IMR-90 (cell line): ENCODE measurements at regions not wholly inside any gene's neighbourhood (a gene's known extent, or its start where the extent isn't known, plus 50 kb on each side); places are given as distances from the start of the nearest gene placed in this dataset.
A peak's percentile ranks its signal among the peaks of the same experiment; 100 is the strongest.

Source experiments
- ATAC-seq: fragments of 200-7000 bp; cut with Tn5 transposase; 2 replicates; pipeline ENCODE4 v1.9.1; 2020; ENCODE audit warnings: low read depth, mild to moderate bottlenecking, moderate library complexity
- BruUV-seq: library from RNA; stranded (reverse); fragments of 400-500 nt; replicated peaks from 2 replicates; lab custom pipeline; 2021; lab: Mats Ljungman, UMichigan
- CTCF ChIA-PET: fragments of 300-600 bp; formaldehyde crosslinking; extraction: SDS; loops from one replicate; lab custom pipeline; 2021; ENCODE audit warnings: antibody characterized with exemption; lab: Yijun Ruan, JAX
- POLR2A ChIA-PET: fragments of 300-600 bp; sonication (Branson Sonifier 250); formaldehyde crosslinking; loops from one replicate; lab custom pipeline; 2022; ENCODE audit warnings: antibody characterized with exemption; ENCODE audit not compliant: unreplicated experiment; lab: Charles Lee
- DNase-seq: peaks from one replicate; pipeline ENCODE4 v3.0.0; 2013
- H2AFZ ChIP-seq: replicated peaks from 2 replicates; pipeline ENCODE3; 2013; ENCODE audit warnings: low read length, mild to moderate bottlenecking; ENCODE audit not compliant: poor library complexity
- H2AK5ac ChIP-seq: 2 replicates; pipeline ENCODE4 v1.6.1; 2013; ENCODE audit warnings: low read depth, low read length, inconsistent platforms
- H2AK9ac ChIP-seq: replicated peaks from 2 replicates; pipeline ENCODE3; 2013; ENCODE audit warnings: mild to moderate bottlenecking, low read depth, low read length, moderate library complexity; ENCODE audit not compliant: poor library complexity
- H2BK120ac ChIP-seq: 2 replicates; pipeline ENCODE4 v1.6.1; 2013; ENCODE audit warnings: low read depth, low read length, inconsistent platforms
- H2BK15ac ChIP-seq: 3 replicates; pipeline ENCODE4 v1.6.1; 2013; ENCODE audit warnings: low read depth, low read length, inconsistent platforms
- H2BK20ac ChIP-seq: 2 replicates; pipeline ENCODE4 v1.6.1; 2013; ENCODE audit warnings: low read depth, mild to moderate bottlenecking, inconsistent platforms, low read length, moderate library complexity
- H2BK5ac ChIP-seq: 2 replicates; pipeline ENCODE4 v1.6.1; 2013; ENCODE audit warnings: mild to moderate bottlenecking, low read depth, low read length, inconsistent platforms; ENCODE audit not compliant: poor library complexity, severe bottlenecking
- H3K14ac ChIP-seq: replicated peaks from 2 replicates; pipeline ENCODE4 v1.6.1; 2013; ENCODE audit warnings: low read depth, low read length, inconsistent platforms
- H3K18ac ChIP-seq: 2 replicates; pipeline ENCODE4 v1.6.1; 2013; ENCODE audit warnings: low read depth, low read length, control low read depth
- H3K23ac ChIP-seq: 2 replicates; pipeline ENCODE4 v1.6.1; 2013; ENCODE audit warnings: low read depth, low read length, inconsistent platforms
- H3K27ac ChIP-seq: 2 replicates; pipeline ENCODE4 v1.5.1; 2013; ENCODE audit warnings: mild to moderate bottlenecking, control low read depth, low read length; ENCODE audit not compliant: insufficient read depth
- H3K27me3 ChIP-seq: 2 replicates; pipeline ENCODE4 v1.6.1; 2013; ENCODE audit warnings: low read length; ENCODE audit not compliant: control insufficient read depth, insufficient read depth
- H3K36me3 ChIP-seq: 2 replicates; pipeline ENCODE4 v1.6.1; 2013; ENCODE audit warnings: low read length, mixed read lengths; ENCODE audit not compliant: control insufficient read depth, insufficient read depth
- H3K4ac ChIP-seq: 2 replicates; pipeline ENCODE4 v1.6.1; 2013; ENCODE audit warnings: low read depth, low read length, inconsistent platforms
- H3K4me1 ChIP-seq: 2 replicates; pipeline ENCODE4 v1.6.1; 2013; ENCODE audit warnings: low read length, mixed read lengths; ENCODE audit not compliant: control insufficient read depth, insufficient read depth
- H3K4me2 ChIP-seq: 2 replicates; pipeline ENCODE4 v1.6.1; 2013; ENCODE audit warnings: low read depth, mild to moderate bottlenecking, control low read depth, low read length, moderate library complexity
- H3K4me3 ChIP-seq: 2 replicates; pipeline ENCODE4 v1.5.1; 2013; ENCODE audit warnings: low read depth, mild to moderate bottlenecking, control low read depth, low read length, moderate library complexity; ENCODE audit not compliant: insufficient read depth
- H3K56ac ChIP-seq: 2 replicates; pipeline ENCODE4 v1.6.1; 2013; ENCODE audit warnings: low read length, inconsistent platforms; ENCODE audit not compliant: insufficient read depth; ENCODE audit errors: extremely low read depth
- H3K79me1 ChIP-seq, 2 experiments: 2 replicates each; pipeline ENCODE4 v1.6.1; 2013; ENCODE audit warnings: low read length in 2 of 2, inconsistent platforms in 1 of 2, low read depth in 1 of 2
- H3K9ac ChIP-seq: 2 replicates; pipeline ENCODE4 v1.6.1; 2013; ENCODE audit warnings: low read depth, low read length, control low read depth
- H3K9me1 ChIP-seq: 2 replicates; pipeline ENCODE4 v1.6.1; 2013; ENCODE audit warnings: low read length, inconsistent platforms; ENCODE audit not compliant: insufficient read depth
- H3K9me3 ChIP-seq: 2 replicates; pipeline ENCODE4 v1.6.1; 2013; ENCODE audit warnings: low read length; ENCODE audit not compliant: control insufficient read depth, insufficient read depth
- H4K20me1 ChIP-seq: 2 replicates; pipeline ENCODE4 v1.6.1; 2013; ENCODE audit warnings: low read length, inconsistent platforms; ENCODE audit not compliant: insufficient read depth
- H4K5ac ChIP-seq: 2 replicates; pipeline ENCODE4 v1.6.1; 2013; ENCODE audit warnings: mild to moderate bottlenecking, low read depth, low read length, control low read depth
- H4K8ac ChIP-seq, 2 experiments: 2 replicates each; pipeline ENCODE4 v1.6.1; 2013; ENCODE audit warnings: low read depth in 2 of 2, low read length in 2 of 2, control low read depth in 1 of 2, inconsistent platforms in 1 of 2
- H4K91ac ChIP-seq: 2 replicates; pipeline ENCODE4 v1.6.1; 2013; ENCODE audit warnings: low read depth, low read length, inconsistent platforms; ENCODE audit not compliant: insufficient read depth
- BHLHE40 ChIP-seq: fragments of 150-350 bp; IDR thresholded peaks from 2 replicates; pipeline ENCODE4 v1.6.1; 2016; ENCODE audit warnings: mild to moderate bottlenecking, low read depth, low read length
- RCOR1 ChIP-seq: IDR thresholded peaks from 2 replicates; pipeline ENCODE4 v1.6.1; 2012; ENCODE audit warnings: mild to moderate bottlenecking, low read length, improper control_type of control experiment; ENCODE audit not compliant: insufficient replicate concordance
- SMC3 ChIP-seq: fragments of 150-350 bp; IDR thresholded peaks from 2 replicates; pipeline ENCODE4 v1.6.1; 2016; ENCODE audit warnings: low read depth, mild to moderate bottlenecking, antibody characterized with exemption, low read length, moderate library complexity
- WGBS, 2 experiments: methylation state at CpG; one replicate each; pipeline versions ENCODE4 v1.1.5 to v1.1.7; 2013; ENCODE audit warnings: missing lambda C conversion rate in 2 of 2; ENCODE audit not compliant: insufficient read length in 1 of 2; ENCODE audit errors: extremely low coverage in 2 of 2; 5-methylcytosine and 5-hydroxymethylcytosine counted together
- dilution Hi-C: fragments of 300-500 bp; cut with HindIII; formaldehyde crosslinking; loops from one replicate; pipeline ENCODE4 v1.14.3; 2018; ENCODE audit warnings: low sequenced_read_pairs; ENCODE audit not compliant: unreplicated experiment
- in situ Hi-C: fragments of 300-500 bp; cut with MboI; formaldehyde crosslinking; loops from 3 replicates; pipeline ENCODE4 v1.14.3; 2019; ENCODE audit warnings: low sequenced_read_pairs, inconsistent platforms, mixed read lengths
- intact Hi-C: fragments of 100-400 bp; cut with micrococcal nuclease; formaldehyde crosslinking; loops from 2 replicates; pipeline ENCODE4 v1.10.0; 2022

DNA sequence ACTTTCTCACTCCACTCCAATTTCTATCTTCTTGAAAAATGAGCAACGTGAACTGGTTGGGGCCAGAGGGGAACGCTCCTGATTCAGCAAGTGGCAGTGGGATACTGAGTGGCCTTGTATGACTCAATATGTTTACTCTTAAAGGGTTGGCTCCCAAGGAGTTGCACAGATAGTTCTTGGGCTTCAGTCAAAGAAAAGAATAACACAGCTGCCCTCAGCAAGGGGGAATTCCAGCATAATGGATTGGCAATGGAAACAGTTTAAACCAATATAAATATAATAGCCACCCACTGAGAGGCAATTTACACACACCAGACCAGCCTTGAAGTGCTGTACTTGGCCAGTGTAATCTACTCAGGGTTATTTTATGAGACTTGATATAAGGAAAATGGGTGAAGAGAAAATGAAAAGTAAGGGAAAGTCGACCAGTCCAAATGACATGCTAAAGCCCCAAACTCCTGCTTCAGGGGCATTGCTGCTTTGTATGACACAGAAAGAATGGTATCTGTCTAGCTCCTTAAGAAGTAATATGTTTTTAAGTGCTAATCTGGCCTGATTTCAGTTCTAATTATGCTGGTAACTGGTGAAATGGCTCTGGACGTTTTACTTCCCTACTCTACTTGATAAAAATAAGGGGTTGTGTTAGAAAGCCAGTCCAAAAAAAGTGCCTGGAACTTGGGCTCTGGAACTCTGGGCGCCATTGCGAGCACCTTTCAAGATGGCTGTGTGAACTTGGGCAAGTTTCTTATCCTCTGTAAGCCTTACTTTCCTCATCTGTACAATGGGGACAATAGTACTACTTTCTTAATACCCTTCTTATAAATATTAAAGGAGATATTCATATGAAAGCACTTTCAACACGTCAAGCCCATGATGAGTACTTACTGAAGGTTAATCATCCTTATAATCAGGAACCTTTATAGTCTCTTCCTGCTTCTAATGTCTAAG lies 712.9 kb upstream of the MAP3K7 start:
- H2AK5ac ChIP-seq, result no peak overlapping the region
- no peak overlapping the region for H3K27ac ChIP-seq
- no peak overlapping the region for H3K9ac ChIP-seq
- H3K27me3 ChIP-seq, result no peaks in the 10 kb centered on the region
- no peak overlapping the region for H3K4ac ChIP-seq
- H3K56ac ChIP-seq, result no peak overlapping the region
- ChIA-PET CTCF (interaction anchor here (0.7 kb wide), 1 partner anchor 218 kb away, joined by 3 read pairs; no protein-coding TSS in a partner anchor), POLR2A (no interaction called here)
- in situ Hi-C loops, result no loop called here
- no peak overlapping the region for H2BK120ac ChIP-seq
- no CpG with 5 or more reads among the region's 7 CpGs for WGBS, 2 experiments
- H2AK9ac ChIP-seq, result no peak overlapping the region
- DNase-seq, result peak; percentile 73
- H2BK20ac ChIP-seq, result no peak overlapping the region
- dilution Hi-C loops, result no loop called here
- ATAC-seq, result peak; percentile 95
- BruUV-seq, result no TSS peak
- no peaks in the 10 kb centered on the region for H3K79me1 ChIP-seq
- TF ChIP-seq BHLHE40 (0 out of 2 replicates have a peak, but pooled peaks have one; percentile 4), RCOR1 (peak; percentile 37), SMC3 (no peak)
- intact Hi-C loops, result no loop called here
- no peak overlapping the region for H3K4me3 ChIP-seq
- no peak overlapping the region for H4K91ac ChIP-seq
- no peak overlapping the region; the same call in 1 of the 2 replicates for H3K18ac ChIP-seq
- no peak overlapping the region for H2BK15ac ChIP-seq
- H4K20me1 ChIP-seq, result no peaks in the 10 kb centered on the region
- no peaks in the 10 kb centered on the region for H3K4me1 ChIP-seq
- no peak overlapping the region for H3K23ac ChIP-seq
- no peak overlapping the region for H4K8ac ChIP-seq
- no peak overlapping the region for H2AFZ ChIP-seq
- H3K36me3 ChIP-seq, result no peaks in the 10 kb centered on the region
- no peak overlapping the region for H2BK5ac ChIP-seq
- 0 out of 2 replicates have a peak overlapping the region, but pooled peaks have one; percentile 31 for H3K4me2 ChIP-seq
- no peak overlapping the region for H3K14ac ChIP-seq
- no peaks in the 10 kb centered on the region for H3K9me1 ChIP-seq
- no peak overlapping the region for H4K5ac ChIP-seq
- H3K9me3 ChIP-seq, result no peaks in the 10 kb centered on the region
